Non-pigmented ciliary epithelial cell (primary cell): ENCODE measurements at regions not wholly inside any gene's neighbourhood (a gene's known extent, or its start where the extent isn't known, plus 50 kb on each side); places are given as distances from the start of the nearest gene placed in this dataset.

ENCODE experiments used
- DNase-seq: peaks from one replicate; pipeline ENCODE4 v3.0.0-alpha.2; 2010; ENCODE audit warnings: low read depth

DNA sequence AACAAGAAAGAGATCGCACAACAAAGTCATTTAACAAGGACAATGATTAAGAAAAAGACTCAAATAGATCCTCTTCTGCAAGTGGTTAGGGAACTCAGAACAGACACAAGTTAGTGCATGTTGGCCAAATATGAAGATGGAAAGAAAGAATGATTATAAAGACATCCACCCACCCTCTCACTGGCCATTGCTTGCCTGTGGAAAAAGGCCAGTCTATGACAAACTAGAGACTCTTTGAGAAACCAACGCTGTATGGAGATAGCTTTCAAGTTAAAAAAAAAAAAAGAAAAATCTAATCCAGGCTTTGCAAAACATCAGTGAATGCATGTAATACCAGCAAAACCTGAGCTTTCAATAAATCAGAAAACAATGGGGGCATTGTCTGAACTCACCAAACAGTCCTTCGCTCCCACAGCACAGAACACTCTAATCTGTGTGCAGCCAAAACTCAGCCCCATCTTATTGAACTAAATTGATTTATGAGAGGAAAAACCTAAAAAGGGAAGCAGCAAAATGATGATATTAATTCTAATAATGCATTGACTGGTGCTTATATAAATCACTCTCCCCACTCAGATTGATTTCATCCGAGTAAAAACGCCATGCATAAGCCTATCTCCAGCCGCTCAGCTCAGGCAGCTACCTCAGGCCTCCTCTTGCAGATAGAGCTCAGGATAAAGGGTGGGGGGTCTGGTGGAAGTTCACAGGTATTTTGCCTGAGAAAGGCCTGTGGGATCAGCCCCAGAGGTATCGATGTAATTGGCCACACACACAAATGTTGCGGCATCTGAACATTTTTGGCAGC, 547.1 kb downstream of the CCDC171 start:
- DNase-seq, result no peak

DNA sequence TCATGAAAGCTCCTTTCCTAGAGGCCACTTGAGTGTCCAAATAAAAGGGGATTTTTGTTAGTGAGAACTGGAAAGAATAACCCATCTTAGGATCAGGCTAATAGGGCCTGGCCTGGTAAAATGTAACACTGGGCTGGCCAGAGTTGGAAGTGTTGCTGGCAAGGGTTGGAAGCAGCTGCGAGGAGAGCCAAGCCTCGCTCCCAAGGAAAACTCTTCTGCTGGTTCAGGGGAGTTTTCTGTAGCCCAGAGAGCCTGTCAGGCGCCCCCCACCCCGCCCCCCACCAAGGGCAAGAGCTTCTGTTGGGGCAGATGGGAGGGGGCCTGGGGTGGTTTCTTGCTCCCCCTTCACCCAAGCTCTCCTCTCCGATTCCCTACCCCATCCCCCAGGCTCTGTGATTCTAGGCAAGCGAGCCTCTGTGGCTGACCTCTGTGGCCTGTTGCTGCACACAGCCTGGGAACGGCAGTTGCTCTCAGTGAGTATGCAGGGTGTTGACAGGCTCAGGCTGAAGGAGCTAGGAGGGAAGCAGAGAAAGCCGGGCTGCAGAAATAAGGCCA, 547.8 kb downstream of the CCDC171 start:
- DNase-seq, result no peak

DNA sequence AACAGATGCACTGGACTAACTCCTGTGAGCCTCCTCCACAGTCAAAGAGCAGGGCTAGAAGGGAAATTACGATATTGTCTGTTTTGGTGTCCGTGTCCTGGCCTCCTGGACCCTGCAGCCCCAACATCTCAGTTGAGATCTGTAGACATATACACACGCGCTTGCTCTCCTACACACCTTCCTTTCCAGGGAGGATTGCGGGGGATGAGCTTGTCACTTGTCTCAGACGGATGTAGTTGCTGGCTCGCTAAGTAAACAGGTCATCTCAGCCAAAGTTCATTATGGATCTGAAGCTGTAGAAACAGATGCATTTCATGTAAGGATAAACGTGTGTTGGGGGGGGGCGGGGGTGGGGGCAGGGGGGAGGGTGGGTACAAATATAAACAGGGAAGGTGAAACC, 549.3 kb downstream of the CCDC171 start:
- DNase-seq, result no peak

DNA sequence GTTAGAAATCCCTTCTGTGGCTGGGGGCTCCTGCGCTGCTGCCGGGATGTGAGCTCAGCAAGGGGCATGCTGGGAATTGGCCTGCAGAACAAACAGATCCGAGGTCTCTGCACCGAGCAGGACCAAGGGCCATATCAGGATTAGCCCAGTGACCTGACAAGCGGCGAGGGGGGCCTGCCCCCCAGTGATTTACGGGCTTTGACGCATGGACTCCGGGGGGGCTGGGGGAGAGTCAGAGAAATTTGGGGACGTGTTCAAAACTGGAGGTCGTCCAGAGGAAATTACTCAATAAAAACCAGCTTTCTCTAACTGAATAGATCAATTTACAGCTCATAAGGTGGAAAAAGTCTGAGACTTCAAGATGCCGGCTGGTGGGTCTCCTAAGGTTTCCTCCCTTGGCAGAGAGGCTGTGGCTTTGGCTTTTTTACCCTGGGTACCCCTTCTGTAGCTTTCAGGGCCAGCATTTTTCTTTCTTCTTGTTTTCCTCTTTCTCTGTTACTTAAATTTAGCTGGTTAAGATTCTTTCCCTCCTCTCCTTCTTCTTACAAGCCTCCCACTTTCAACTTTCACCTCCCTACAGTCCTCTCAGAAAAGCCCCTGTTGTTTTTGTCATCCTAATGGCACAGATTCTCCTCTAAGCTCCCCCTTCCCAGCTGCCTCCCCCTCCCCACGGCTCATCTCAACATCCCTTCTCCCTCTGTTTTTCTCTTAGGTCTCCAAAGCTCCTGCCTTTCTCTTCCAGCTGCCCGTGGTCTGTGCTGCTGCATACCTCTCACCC, 551.0 kb downstream of the CCDC171 start:
- DNase-seq, result no peak

DNA sequence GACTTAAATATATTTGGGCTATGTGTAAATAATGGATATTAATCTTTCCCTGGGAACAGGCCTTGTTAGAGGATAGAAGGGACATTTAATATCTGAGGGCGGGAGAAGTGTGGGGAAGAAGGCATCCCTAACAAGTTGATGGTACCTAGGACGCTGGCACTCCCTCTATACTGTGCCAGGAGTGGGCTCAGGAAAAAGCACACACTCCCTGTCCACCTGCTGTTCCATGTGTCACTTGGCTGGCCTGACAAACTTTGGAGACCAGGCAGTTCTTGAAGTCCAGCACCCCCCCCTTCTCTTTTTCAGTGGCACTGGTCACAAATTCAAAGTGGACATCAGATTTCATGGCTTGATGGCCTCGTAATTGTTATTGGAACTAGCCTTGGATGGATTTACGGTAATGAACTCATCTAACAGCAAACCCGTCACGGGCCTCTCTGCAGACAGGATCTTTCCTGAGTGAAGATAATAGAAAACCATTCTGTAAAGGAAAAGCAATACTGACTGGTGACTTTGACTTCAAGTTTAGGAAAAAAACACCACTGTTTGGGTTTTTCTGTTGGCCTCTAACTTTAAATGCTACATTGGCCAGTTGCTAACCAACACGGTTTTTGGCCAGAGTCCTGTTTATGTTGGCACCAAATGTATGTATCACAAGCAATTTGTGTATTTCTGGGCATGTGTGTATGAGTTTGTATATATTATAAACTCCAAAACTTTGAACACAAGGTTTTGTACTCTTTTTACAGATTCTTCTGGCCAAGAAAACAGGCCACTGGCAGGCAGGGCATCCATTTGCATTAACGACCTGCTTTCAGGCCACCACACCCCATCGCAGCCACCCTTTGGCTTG, 552.6 kb downstream of the CCDC171 start:
- DNase-seq, result no peak

DNA sequence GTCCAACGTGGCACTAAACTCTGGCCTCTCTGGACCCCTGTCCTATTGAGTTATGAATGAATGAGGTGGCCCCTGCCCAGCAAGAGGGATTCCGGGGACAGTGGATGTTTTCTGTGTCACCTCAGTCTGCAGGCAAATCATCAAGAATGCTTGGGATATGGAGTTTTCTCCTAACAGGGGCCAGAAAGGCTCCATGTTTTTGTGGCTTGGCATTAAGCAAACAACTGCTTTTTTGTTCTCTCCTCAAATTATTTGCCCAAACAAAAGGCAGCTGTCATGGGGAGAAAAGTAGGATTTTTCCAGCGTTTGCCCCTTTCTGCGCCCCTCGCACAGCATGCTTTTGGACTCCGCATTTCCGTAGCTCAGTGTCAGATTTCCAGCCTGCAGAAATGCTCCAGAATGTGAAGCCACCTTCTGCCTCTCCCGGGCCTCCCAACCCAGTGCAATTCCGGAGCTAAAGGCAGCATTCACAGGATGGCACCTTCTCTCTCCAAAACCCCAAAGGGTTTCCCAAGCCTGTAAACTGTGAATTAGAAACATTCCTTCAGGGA, 553.3 kb downstream of the CCDC171 start:
- no peak for DNase-seq

DNA sequence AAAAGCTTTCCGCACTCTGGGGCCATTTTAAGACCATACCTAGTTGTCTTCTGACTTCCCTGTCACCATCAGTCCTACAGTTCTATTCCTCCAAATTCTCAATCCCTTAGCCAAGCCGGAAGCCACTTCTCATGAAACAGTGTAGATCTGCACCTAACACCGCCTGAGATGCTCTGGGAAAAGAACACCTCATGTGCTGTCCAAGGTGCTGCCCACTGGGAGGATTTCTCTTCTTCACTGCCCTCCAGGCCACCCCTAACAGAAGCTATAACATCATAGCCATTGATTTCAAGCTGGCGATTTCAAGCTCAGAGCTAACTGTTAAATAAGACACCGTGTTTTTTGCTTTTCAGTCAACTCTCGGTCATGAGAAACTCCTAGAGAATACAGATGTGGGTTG, 559.3 kb downstream of the CCDC171 start:
- DNase-seq, result no peak

DNA sequence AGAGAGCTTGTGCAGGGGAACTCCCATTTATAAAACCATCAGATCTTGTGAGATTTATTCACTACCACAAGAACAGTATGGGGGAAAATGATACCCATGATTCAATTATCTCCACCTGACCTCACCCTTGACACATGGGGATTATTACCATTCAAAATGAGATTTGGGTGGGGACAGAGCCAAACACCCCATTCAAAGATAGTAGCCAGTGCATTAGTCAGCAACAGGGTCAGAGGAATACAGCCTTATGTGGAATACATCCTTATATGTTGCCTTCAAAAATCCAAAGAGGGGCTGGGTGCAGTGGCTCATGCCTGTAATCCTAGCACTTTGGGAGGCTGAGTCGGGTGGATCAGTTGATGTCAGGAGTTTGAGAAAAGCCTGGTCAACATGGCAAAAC, 563.2 kb downstream of the CCDC171 start:
- DNase-seq, result no peak

DNA sequence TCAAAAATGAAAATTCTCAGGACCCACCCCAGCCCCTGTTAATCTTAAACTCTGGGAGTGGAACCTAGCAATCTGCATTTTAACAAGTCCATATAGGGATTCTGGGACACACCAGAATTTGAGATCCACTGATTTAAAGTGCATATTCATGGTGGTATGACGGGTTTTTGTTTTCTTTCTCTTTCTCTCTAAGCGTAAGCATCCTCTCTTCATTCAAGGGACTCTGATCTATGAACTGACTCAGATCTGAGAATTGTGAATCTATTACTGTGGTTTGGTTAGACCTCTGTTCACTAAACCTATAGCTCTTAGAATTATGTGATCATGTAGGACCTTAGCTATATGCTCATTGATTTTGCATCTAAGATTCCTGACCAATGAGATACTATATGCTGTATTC, 565.2 kb downstream of the CCDC171 start:
- DNase-seq, result no peak

DNA sequence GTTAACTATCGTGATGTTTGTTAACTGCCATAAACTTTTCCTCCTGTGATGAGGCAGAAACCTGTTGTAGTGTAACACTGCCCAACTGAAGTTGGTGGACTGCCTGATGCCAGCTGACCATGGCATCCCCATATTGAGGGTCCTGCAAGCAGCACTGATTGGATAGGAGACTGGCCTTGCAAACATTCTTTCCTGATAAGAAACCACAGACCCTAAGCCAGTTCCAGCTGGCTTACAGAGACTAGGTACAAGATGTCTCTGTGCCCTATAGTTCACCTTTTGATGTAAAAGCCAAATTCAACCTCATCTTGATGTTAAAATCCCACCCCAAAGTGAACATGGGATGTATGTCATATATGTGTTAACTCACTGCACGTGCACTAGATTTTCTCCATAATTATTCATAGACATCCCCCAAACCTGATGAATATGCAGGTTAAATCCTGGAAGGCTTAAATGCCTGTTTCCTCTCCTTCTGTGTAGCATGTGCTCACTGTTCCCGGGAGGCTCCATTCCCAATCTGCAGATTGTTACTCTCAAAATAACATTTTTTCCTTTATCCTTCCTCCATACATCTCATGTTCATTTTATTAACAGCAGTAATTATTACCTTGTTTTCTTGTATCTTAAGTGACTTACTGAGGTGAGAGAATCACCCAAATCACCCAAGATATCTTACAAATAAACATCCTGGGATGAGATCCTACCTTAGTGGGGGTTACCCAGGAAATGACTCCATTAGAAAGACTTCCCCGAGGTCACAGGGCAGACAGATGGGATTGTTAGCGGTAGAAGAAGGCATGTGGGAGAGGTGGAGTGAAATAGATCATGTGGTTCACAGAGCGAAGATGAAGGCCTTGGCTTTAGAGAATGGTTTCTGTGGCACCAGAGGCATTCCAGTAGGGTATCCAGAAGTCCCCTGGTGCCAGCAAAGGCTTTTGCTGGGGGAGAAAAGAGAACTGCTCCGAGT, 566.7 kb downstream of the CCDC171 start:
- no peak for DNase-seq

DNA sequence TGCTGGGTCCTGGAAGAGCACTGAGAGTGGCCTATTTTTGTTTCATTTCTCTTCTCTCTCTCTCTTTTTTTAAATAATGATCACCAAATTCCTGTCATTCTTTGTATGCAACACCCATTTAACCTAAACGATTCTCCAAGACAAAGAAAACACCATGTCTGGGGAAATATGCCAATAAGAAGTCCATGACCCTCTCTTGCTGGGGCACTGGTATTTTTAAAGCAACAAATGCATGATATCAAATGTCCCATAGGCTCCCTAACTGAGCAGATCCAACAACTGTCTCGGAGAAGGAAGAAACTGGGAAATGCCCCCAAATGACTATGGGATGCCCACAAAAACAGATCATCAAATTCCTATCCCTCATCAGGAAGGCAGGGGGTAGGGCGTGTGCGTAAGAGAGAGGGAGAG, 567.4 kb downstream of the CCDC171 start:
- no peak for DNase-seq

DNA sequence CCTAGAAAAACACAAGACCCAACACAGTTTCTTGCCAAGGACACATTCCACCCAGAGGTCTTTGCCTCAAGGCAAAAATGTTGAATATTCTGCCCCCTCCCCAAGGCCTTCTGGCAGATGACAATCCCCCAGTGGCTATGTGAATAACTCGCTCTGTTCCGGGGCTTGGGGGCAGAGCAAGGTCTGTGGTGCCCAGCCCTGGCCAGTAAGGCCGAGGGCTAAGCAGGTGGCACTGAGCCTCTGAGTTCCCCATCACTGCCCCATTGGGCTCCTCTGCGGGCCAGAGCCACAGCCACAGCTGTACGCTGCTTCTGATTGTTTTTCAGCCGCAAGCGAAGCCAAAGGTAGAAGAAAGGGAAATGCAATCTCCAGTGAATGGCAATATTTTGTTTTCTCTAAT, 567.9 kb downstream of the CCDC171 start:
- DNase-seq, result no peak

DNA sequence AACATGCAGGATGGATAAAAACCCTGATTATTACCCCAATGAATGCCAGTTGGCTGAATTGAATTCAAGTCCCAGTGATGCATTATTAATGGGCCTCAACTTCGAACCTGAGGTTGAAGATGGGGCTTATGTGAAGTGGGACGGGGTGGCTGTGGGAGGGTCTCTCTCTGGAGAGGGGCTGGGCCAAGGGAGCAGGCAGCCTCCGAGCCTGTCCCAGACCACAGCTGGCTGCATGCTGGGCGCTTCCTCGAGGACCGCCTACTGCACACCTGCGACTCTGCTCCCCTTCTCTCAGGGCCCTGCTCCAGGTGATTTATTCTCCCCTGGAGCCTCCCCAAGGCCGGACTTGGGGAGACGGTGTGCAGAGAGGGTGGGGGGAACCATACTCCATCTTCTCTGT, 568.3 kb downstream of the CCDC171 start:
- DNase-seq, result no peak

DNA sequence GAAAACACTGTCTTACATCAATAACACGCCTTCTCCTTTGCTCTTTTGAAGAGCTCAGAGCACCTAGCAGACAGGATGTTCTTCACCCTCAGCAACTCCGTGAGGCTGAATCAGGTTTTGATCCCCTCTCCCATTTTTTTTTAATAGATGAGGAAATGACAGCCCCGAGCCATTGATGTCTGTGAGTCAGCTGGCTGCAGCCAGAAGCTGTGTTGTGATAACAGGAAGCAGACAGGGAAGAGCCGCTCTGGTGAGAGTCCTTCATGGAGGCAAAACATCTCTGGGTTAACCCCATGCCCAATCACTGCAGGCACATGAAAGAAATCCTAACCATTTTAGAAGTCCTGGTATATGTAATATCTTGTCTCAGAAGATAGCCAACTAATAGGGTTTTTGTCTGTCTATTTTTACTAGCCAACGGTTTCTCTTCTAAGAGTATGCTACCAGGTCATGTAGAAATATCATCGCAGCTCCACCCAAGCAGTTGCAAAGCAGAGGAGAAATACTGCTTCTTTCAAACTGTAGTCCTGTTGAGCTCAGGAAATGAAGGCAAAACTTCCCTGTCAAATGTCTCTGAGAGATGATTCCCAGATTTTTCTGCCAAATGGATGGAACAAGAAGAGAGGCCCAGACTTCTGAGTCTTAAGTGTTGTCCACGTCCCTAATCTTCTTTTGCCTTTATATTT, 568.9 kb downstream of the CCDC171 start:
- DNase-seq, result no peak

DNA sequence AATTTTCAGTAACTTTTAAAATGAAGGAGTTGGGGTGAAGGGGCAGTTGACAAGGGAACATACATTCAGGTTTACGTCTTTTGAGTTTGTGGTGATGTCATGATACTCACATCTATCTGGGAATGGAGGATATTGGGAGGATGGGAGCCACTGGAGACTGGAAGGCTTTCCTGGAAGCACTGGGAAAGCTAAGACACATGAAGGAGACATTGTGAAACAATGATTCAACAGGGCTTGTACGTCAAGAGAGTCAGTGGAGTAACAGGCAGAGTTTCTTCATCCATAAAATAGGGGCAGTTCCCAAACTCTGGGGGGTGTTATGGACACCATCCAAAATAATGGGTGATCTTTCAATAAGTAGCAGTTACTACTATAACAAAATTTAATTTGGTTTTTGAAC, 572.8 kb downstream of the CCDC171 start:
- DNase-seq, result no peak

DNA sequence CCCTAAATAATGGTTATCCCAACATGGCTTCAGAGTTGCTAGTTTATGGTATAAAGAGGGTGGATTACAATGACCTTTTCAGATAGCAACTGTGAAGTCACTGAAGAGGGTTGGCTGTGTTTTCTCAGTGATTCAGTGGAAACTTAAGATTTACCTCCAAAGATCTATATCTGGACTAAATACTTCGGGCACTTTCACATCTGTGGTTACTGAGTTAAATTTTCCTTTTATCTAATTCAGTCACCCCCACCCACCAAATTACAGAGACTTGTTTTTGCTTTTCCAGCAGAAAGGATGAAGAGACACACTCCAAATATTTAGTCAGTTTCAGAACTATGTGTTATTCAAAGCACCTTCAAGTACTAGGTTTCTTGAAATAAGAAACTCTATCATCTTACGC, 573.2 kb downstream of the CCDC171 start:
- DNase-seq, result no peak

DNA sequence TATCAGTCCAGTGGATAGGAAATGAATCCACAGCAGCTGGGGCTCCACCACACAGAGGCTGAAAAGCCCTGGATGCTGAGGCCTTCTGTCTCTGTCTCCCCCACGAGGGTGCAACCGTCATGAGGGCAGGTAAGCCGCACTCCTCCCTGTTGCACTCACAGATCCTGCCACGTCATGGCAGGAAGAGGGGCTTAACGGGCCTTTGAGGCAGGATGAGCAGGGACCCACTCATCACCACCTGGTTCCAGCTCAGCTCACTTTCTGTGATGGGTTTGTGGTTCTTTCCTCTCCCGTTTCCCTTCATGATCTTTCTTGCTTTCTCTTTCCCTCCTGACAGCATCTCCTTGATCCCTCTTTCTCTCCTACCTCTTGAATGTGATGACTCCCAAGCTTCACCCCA, 575.2 kb downstream of the CCDC171 start:
- no peak for DNase-seq

DNA sequence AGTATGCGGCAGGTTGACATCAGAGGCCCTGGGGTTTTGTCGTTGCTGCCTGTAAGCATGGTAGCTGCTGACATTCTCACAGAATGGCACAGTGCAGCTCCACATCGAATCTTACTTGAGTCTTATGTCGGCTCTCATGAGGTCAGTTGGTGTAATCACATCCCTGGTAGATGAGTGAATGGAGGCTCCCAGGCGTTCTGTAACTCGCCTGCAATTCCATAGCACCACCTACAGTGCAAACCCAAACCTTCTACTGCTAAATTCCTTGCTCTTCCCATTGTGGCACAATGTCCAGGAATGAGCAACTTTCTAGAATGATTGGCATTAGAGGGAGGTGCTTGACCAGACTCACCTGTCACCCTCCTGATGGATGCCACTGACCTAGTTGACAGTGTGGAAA, 578.4 kb downstream of the CCDC171 start:
- DNase-seq, result no peak

DNA sequence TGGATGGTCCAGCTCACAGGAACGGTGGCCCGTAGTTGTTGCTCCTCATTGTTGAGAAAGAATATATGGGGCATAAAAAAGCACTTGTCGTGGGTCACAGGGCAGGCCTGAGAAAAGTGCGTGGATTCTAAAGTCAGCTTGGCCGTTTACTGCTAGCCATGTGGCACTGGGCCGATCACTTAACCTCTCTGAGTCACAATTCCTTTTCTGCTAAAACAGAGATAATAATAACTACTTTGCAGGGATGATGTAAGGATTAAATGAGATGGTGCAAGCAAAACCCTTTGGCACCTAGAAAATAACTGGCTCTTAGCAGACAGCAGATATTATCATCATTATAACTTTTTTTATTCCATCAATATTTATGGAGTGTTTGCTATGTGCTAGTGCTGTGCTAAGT, 579.7 kb downstream of the CCDC171 start:
- no peak for DNase-seq

DNA sequence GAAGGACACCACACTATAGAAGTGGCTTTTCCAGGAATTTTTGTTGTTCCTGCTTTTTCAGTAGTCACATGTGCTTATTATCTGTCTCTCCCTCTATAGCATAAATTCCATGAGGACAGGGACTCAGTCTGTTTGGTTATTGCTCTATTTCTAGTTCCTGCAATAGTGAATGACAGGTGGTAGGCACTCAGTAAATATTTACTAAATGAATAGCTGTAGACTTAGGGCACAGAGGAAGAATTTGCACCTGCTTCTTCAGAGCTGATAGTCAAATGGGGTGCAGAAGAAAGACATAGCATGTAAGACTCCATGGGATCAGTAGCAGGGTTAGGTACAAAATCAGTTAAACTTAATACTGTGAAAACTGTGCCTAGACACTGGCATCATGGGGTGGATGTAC, 580.2 kb downstream of the CCDC171 start:
- DNase-seq, result no peak
